Psoas muscle (tissue), 7 donors: ENCODE measurements at regions not wholly inside any gene's neighbourhood (a gene's known extent, or its start where the extent isn't known, plus 50 kb on each side); places are given as distances from the start of the nearest gene placed in this dataset.

Experiments used
- ATAC-seq, 4 donors: fragments of 200-7000 bp; cut with Tn5 transposase; one replicate each; pipeline ENCODE4 v1.9.1; 2020; ENCODE audit warnings: moderate library complexity in 3 of 4, mild to moderate bottlenecking in 2 of 4
- DNase-seq, 2 donors: peaks; one replicate each; pipeline ENCODE4 v3.0.0-alpha.2; 2020
- H3K27ac ChIP-seq: fragments of 200-600 bp; one replicate; pipeline ENCODE4 v1.8.0; 2022
- H3K27me3 ChIP-seq, 3 donors: fragments of 200-600 bp in 1 of 3; one replicate each; pipeline versions ENCODE4 v1.6.1 to v1.8.0; 2013 to 2022; ENCODE audit warnings: low read length in 2 of 3, mild to moderate bottlenecking in 2 of 3, moderate library complexity in 1 of 3; ENCODE audit not compliant: insufficient read depth in 3 of 3
- H3K36me3 ChIP-seq, 2 donors: fragments of 200-600 bp in 1 of 2; one replicate each; pipeline versions ENCODE4 v1.6.1 to v1.8.0; 2013 to 2022; ENCODE audit warnings: low read depth in 1 of 2, mild to moderate bottlenecking in 1 of 2, moderate library complexity in 1 of 2; ENCODE audit not compliant: insufficient read depth in 1 of 2
- H3K4me1 ChIP-seq: fragments of 200-600 bp; one replicate; pipeline ENCODE4 v1.8.0; 2022
- H3K4me3 ChIP-seq: fragments of 200-600 bp; one replicate; pipeline ENCODE4 v1.8.0; 2022; ENCODE audit warnings: mild to moderate bottlenecking
- H3K9me3 ChIP-seq: fragments of 200-600 bp; one replicate; pipeline ENCODE4 v1.8.0; 2022
- CTCF ChIP-seq: fragments of 200-600 bp; IDR thresholded peaks from one replicate; pipeline ENCODE4 v1.8.0; 2022; ENCODE audit warnings: antibody characterized with exemption
- WGBS, 3 donors: extraction: QIAGEN DNeasy Blood & Tissue Kit; methylation state at CpG; one replicate each; pipeline versions ENCODE4 v1.1.6 to v1.1.7; 2013; 5-methylcytosine and 5-hydroxymethylcytosine counted together
- intact Hi-C, 2 donors: fragments of 100-400 bp; cut with DNase I; formaldehyde crosslinking; loops; one replicate each; pipeline versions ENCODE4 v1.11.0 to v1.14.2; 2022
- donor health status: healthy with polysubstance abuse.
- donor health status: DM: no; HTN: no; CAD: no; lungs with moderate emphysema.
- donor health status: Bipolar disorder and iron deficiency.
- donor health status: healthy.
- donor health status: DM: yes; HTN: yes; CAD: no.
- donor health status: DM: no; HTN: no; CAD: no.
- donor health status: DM: yes; HTN: yes; CAD: no.

- no peak for DNase-seq
- Histone ChIP-seq H3K27ac (no peak overlapping the region), H3K4me3 (no peak overlapping the region), H3K4me1 (peaks cover 8% of the 10 kb centered on the region), H3K9me3 (no peaks in the 10 kb centered on the region), H3K36me3 (no peaks in the 10 kb centered on the region), H3K27me3 (no peaks in the 10 kb centered on the region)
- WGBS, 3 donors = 88 to 100% (median 92%) methylated on average over 1 of the region's 1 CpG
- intact Hi-C loops = no loop called here
- no peak for ATAC-seq
- no peak for TF ChIP-seq CTCF
Measured at GRCh38 chr1:63255153-63255552, 67.2 kb upstream of the FOXD3 start.

- Histone ChIP-seq H3K4me3 (peak overlapping the region; percentile 36), H3K36me3 (no peaks in the 10 kb centered on the region), H3K27me3 (no peaks in the 10 kb centered on the region), H3K4me1 (peaks cover 22% of the 10 kb centered on the region), H3K27ac (peak overlapping the region; percentile 65), H3K9me3 (no peaks in the 10 kb centered on the region)
- no peak for TF ChIP-seq CTCF
- intact Hi-C loops = no loop called here
- DNase-seq (peak in 1 of 2 donors; percentile 16), ATAC-seq (peak; percentile 92 to 94 (median 94))
- WGBS, 3 donors = 20 to 29% (median 24%) methylated on average over 2 of the region's 2 CpGs
Measured at GRCh38 chr1:63261736-63262458, 60.5 kb upstream of the FOXD3 start.

GRCh38 chr1:63262459-63262770, 60.0 kb upstream of the FOXD3 start:
- intact Hi-C loops = no loop called here
- H3K27me3 ChIP-seq = no peaks in the 10 kb centered on the region
- WGBS, 3 donors = 60 to 65% (median 61%) methylated on average over 3 of the region's 3 CpGs
- no peaks in the 10 kb centered on the region for H3K36me3 ChIP-seq
- H3K9me3 ChIP-seq = no peaks in the 10 kb centered on the region
- H3K4me1 ChIP-seq = peaks cover 17% of the 10 kb centered on the region
- peak overlapping the region; percentile 65 for H3K27ac ChIP-seq
- DNase-seq (no peak), ATAC-seq (no peak)
- TF ChIP-seq CTCF = no peak
- no peak overlapping the region for H3K4me3 ChIP-seq

- Histone ChIP-seq H3K27me3 (no peaks in the 10 kb centered on the region), H3K4me3 (no peak overlapping the region), H3K27ac (no peak overlapping the region), H3K36me3 (no peaks in the 10 kb centered on the region), H3K4me1 (peaks cover 15% of the 10 kb centered on the region), H3K9me3 (no peaks in the 10 kb centered on the region)
- ATAC-seq (no peak), DNase-seq (no peak)
- 45 to 52% (median 46%) methylated on average over 2 of the region's 2 CpGs for WGBS, 3 donors
- TF ChIP-seq CTCF = no peak
- intact Hi-C loops = no loop called here
Measured at GRCh38 chr1:63264161-63264560, 58.2 kb upstream of the FOXD3 start.

GRCh38 chr1:63266857-63267256, 55.5 kb upstream of the FOXD3 start:
- Histone ChIP-seq H3K27ac (no peak overlapping the region), H3K4me1 (peaks cover 8% of the 10 kb centered on the region), H3K9me3 (no peaks in the 10 kb centered on the region), H3K36me3 (no peaks in the 10 kb centered on the region), H3K4me3 (no peak overlapping the region), H3K27me3 (no peaks in the 10 kb centered on the region)
- WGBS, 3 donors = 79 to 85% (median 83%) methylated on average over 3 of the region's 3 CpGs
- no peak for TF ChIP-seq CTCF
- DNase-seq (no peak), ATAC-seq (no peak)
- intact Hi-C loops = no loop called here
